ENCODE measurements at regions not wholly inside any gene's neighbourhood (a gene's known extent, or its start where the extent isn't known, plus 50 kb on each side); places are given as distances from the start of the nearest gene placed in this dataset.

- TF ChIP-seq POLR2A (IDR thresholded peaks at IDR 0.05; ENCODE audit: borderline replicate concordance, extremely low read depth, insufficient read depth, insufficient read length) (no peak), CTCF (IDR thresholded peaks at IDR 0.05 in 2 of 3, conservative IDR thresholded peaks at IDR 0.05 in 1 of 3; ENCODE audit: borderline replicate concordance in 1 of 3, insufficient read depth in 1 of 3, low read depth in 2 of 3, low read length in 2 of 3) (no peak), YY1 (IDR thresholded peaks at IDR 0.05; ENCODE audit: extremely low read depth, insufficient replicate concordance, low read depth, low read length) (no peak)
Measured at GRCh38 chr15:87537295-87537694, 719.2 kb downstream of the NTRK3 start.
